ENCODE measurements at regions not wholly inside any gene's neighbourhood (a gene's known extent, or its start where the extent isn't known, plus 50 kb on each side); places are given as distances from the start of the nearest gene placed in this dataset.

- TF ChIP-seq CTCF (IDR thresholded peaks at IDR 0.05) (no peak), EP300 (IDR thresholded peaks at IDR 0.05) (no peak), POLR2AphosphoS5 (IDR thresholded peaks at IDR 0.05) (no peak)
Observed at GRCh38 chr10:33035411-33035810, 77.4 kb upstream of the ITGB1 start.
